ENCODE measurements at regions not wholly inside any gene's neighbourhood (a gene's known extent, or its start where the extent isn't known, plus 50 kb on each side); places are given as distances from the start of the nearest gene placed in this dataset.

GRCh38 chr22:34904486-34904885 is 161.5 kb upstream of the ISX start:
- TF ChIP-seq, protein P1, sequence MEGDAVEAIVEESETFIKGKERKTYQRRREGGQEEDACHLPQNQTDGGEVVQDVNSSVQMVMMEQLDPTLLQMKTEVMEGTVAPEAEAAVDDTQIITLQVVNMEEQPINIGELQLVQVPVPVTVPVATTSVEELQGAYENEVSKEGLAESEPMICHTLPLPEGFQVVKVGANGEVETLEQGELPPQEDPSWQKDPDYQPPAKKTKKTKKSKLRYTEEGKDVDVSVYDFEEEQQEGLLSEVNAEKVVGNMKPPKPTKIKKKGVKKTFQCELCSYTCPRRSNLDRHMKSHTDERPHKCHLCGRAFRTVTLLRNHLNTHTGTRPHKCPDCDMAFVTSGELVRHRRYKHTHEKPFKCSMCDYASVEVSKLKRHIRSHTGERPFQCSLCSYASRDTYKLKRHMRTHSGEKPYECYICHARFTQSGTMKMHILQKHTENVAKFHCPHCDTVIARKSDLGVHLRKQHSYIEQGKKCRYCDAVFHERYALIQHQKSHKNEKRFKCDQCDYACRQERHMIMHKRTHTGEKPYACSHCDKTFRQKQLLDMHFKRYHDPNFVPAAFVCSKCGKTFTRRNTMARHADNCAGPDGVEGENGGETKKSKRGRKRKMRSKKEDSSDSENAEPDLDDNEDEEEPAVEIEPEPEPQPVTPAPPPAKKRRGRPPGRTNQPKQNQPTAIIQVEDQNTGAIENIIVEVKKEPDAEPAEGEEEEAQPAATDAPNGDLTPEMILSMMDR (IDR thresholded peaks at IDR 0.05), result no peak
- TF ChIP-seq POLR2A (IDR thresholded peaks at IDR 0.05), result no peak

Data from testis (tissue), 2 donors.